ENCODE measurements at regions not wholly inside any gene's neighbourhood (a gene's known extent, or its start where the extent isn't known, plus 50 kb on each side); places are given as distances from the start of the nearest gene placed in this dataset.

DNA sequence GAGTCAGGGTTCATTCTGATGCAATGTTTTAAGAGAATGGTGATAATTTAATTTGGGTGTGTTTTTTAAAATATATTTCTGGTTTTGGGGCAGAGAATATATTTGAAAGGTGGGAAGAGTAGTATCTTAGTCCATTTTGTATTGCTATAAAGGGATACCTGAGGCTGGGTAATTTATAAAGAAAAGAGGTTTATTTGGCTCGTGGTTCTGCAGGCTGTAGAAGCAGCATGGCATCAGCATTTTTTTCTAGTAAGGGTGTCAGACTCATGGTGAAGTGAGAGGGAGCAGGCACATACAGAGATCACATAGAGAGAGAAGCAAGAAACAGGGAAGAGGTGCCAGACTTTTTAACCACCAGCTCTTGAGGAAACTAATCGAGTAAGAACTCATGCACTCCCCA, 152.7 kb downstream of the SHOX2 start:
- no peaks in the 10 kb centered on the region for H3K36me3 ChIP-seq (ENCODE audit: control insufficient read depth, insufficient read depth, low read length)

DNA sequence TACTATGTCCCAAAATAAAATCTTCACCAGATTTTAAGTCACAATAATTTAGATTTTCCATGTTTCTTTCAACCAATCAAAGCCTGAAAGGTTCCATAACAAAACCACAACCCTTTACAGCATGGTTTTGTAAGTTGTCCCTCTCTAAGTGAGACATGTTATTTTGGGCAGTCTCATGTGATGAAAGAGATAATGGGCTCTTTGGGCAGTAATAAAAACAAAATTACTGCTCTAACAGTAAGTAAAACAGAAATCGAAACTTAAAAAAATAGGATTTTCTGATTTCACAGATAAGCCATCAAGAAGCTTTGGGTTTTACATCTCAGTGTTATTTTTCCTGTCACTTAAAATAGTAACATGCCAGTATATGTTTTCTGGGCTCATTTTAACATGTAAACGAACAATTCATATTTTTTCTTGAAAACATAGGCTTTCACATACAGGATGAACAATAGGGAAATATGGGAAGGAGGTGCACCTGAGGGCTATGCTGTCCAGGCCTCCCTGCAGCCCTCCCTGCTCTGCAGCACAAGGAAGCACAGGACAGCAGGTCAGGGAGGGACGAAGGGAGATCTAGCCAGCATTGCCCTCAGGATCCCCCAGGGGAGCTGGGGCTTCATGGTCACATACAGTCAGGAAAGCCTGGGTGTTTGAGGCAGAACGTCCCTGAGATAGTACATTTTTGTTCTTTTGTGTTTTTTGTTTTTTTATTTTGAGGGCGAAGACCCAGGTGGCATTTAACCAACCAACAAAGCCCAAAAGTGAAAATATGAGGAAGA, 157.4 kb downstream of the SHOX2 start:
- H3K4me1 ChIP-seq (replicated peaks in 1 of 2; ENCODE audit: control insufficient read depth in 2 of 2, insufficient read depth in 2 of 2, low read length in 2 of 2) = no peaks in the 10 kb centered on the region
- no peaks in the 10 kb centered on the region for H3K27me3 ChIP-seq (ENCODE audit: control insufficient read depth in 2 of 2, insufficient read depth in 2 of 2, low read length in 2 of 2)
- ChIA-PET CTCF (ENCODE audit: low intra/inter-chr PET ratio) (no interaction called here), POLR2A (interaction anchor here (1.0 to 1.6 kb wide), 3 partner anchors 10 to 13 kb away, joined by 3 to 4 read pairs (median 3); no protein-coding TSS in a partner anchor)
- 0% methylated on average over 5 of the region's 5 CpGs for WGBS (ENCODE audit: insufficient coverage, low coverage, missing lambda C conversion rate)
- in situ Hi-C loops (cut with MboI) = no loop called here
- intact Hi-C loops (cut with micrococcal nuclease) = no loop called here
- DNase-seq (ENCODE audit: extremely low read depth in 1 of 4, low spot score in 3 of 4) (no peak), ATAC-seq (no peak), FAIRE-seq (no peak)
- H3K9ac ChIP-seq (ENCODE audit: insufficient read depth in 1 of 2, low read depth in 2 of 2, low read length in 2 of 2) = no peak overlapping the region
- no peak overlapping the region for H2AFZ ChIP-seq (ENCODE audit: low read depth, low read length)
- no peaks in the 10 kb centered on the region for H3K79me2 ChIP-seq (ENCODE audit: control insufficient read depth, insufficient read depth, low read length)
- BruUV-seq (replicated peaks) = no TSS peak
- no peaks in the 10 kb centered on the region for H3K9me3 ChIP-seq (replicated peaks; ENCODE audit: control insufficient read depth, insufficient read depth, low read depth, low read length)
- TF ChIP-seq NFRKB (IDR thresholded peaks at IDR 0.05; ENCODE audit: low read depth) = no peak
- TF ChIP-seq CBFA2T3 (IDR thresholded peaks at IDR 0.05) = no peak
- no peak for TF ChIP-seq WHSC1 (IDR thresholded peaks at IDR 0.05; ENCODE audit: low read length)
- TF ChIP-seq HDAC3 (IDR thresholded peaks at IDR 0.05; ENCODE audit: borderline replicate concordance, partially characterized antibody) = no peak
- no peaks in the 10 kb centered on the region for H3K9me1 ChIP-seq (ENCODE audit: control insufficient read depth, insufficient read depth, low read length)
- no peak overlapping the region for H3K4me2 ChIP-seq (ENCODE audit: insufficient read depth, low read length)
- H3K4me3 ChIP-seq = no peak overlapping the region
- no peaks in the 10 kb centered on the region for H3K36me3 ChIP-seq (ENCODE audit: control insufficient read depth, insufficient read depth, low read length)
- no peak overlapping the region for H3K27ac ChIP-seq (ENCODE audit: extremely low read depth, low read depth, low read length)
- H4K20me1 ChIP-seq (replicated peaks; ENCODE audit: control insufficient read depth, insufficient read depth, low read length) = no peaks in the 10 kb centered on the region

More for the DNA sequence above, 152.7 kb downstream of the SHOX2 start:
- Histone ChIP-seq H3K4me1 (replicated peaks in 1 of 2; ENCODE audit: control insufficient read depth in 2 of 2, insufficient read depth in 2 of 2, low read length in 2 of 2) (no peaks in the 10 kb centered on the region), H3K9me1 (ENCODE audit: control insufficient read depth, insufficient read depth, low read length) (no peaks in the 10 kb centered on the region), H4K20me1 (replicated peaks; ENCODE audit: control insufficient read depth, insufficient read depth, low read length) (no peaks in the 10 kb centered on the region), H3K79me2 (ENCODE audit: control insufficient read depth, insufficient read depth, low read length) (no peaks in the 10 kb centered on the region), H3K27ac (ENCODE audit: extremely low read depth, low read depth, low read length) (no peak overlapping the region), H3K4me3 (no peak overlapping the region), H3K9me3 (replicated peaks; ENCODE audit: control insufficient read depth, insufficient read depth, low read depth, low read length) (no peaks in the 10 kb centered on the region), H3K9ac (ENCODE audit: insufficient read depth in 1 of 2, low read depth in 2 of 2, low read length in 2 of 2) (no peak overlapping the region), H3K4me2 (ENCODE audit: insufficient read depth, low read length) (no peak overlapping the region), H2AFZ (ENCODE audit: low read depth, low read length) (no peak overlapping the region), H3K27me3 (ENCODE audit: control insufficient read depth in 2 of 2, insufficient read depth in 2 of 2, low read length in 2 of 2) (peaks cover 0 to 3% of the 10 kb centered on the region in 2 experiments; a peak in 2 of 5 replicates)
- DNase-seq (ENCODE audit: extremely low read depth in 1 of 4, low spot score in 3 of 4) (no peak), ATAC-seq (no peak), FAIRE-seq (no peak)
- 13% methylated on average over 2 of the region's 2 CpGs for WGBS (ENCODE audit: insufficient coverage, low coverage, missing lambda C conversion rate)
- TF ChIP-seq BRD4 (IDR thresholded peaks at IDR 0.05) (no peak), ZNF766 (CRISPR knock-in tag; conservative IDR thresholded peaks at IDR 0.05) (peak; percentile 93)
- in situ Hi-C loops (cut with MboI) = no loop called here
- ChIA-PET POLR2A (no interaction called here), CTCF (ENCODE audit: low intra/inter-chr PET ratio) (no interaction called here)
- intact Hi-C loops (cut with micrococcal nuclease) = no loop called here
- BruUV-seq (replicated peaks) = no TSS peak
